A673 (cell line): ENCODE measurements at regions not wholly inside any gene's neighbourhood (a gene's known extent, or its start where the extent isn't known, plus 50 kb on each side); places are given as distances from the start of the nearest gene placed in this dataset.
A peak's percentile ranks its signal among the peaks of the same experiment; 100 is the strongest.

Source experiments
- BruUV-seq: library from RNA; stranded (reverse); fragments of 400-500 nt; replicated peaks from 2 replicates; lab custom pipeline; 2021; lab: Mats Ljungman, UMichigan
- CTCF ChIA-PET: fragments of 300-600 bp; sonication (Branson Sonifier 250); formaldehyde crosslinking; loops from one replicate; lab custom pipeline; 2022; ENCODE audit warnings: antibody characterized with exemption; lab: Charles Lee
- POLR2A ChIA-PET: fragments of 300-600 bp; sonication (Branson Sonifier 250); formaldehyde crosslinking; loops from one replicate; lab custom pipeline; 2022; ENCODE audit warnings: antibody characterized with exemption; ENCODE audit not compliant: low non-redundant PET; lab: Charles Lee
- DNase-seq: peaks from one replicate; pipeline ENCODE4 v3.0.0-alpha.2; 2015; ENCODE audit warnings: low spot score
- H3K27ac ChIP-seq: fragments of 200-600 bp; sonication (generic); 2 replicates; pipeline ENCODE4 v1.5.1; 2016; ENCODE audit warnings: mixed run types, low read depth, mild to moderate bottlenecking, mixed read lengths, antibody characterized with exemption, low read length; ENCODE audit not compliant: poor library complexity, severe bottlenecking
- H3K27me3 ChIP-seq: fragments of 200-600 bp; sonication (generic); replicated peaks from 2 replicates; pipeline ENCODE4 v1.6.1; 2017; ENCODE audit warnings: mixed run types, low read depth, mild to moderate bottlenecking, mixed read lengths, antibody characterized with exemption, low read length; ENCODE audit not compliant: insufficient read depth, poor library complexity
- H3K36me3 ChIP-seq: fragments of 200-600 bp; sonication (generic); 2 replicates; pipeline ENCODE4 v1.6.1; 2016; ENCODE audit warnings: mixed run types, mild to moderate bottlenecking, mixed read lengths, antibody characterized with exemption, low read length; ENCODE audit not compliant: insufficient read depth, poor library complexity, severe bottlenecking
- H3K4me1 ChIP-seq: fragments of 200-600 bp; sonication (generic); 2 replicates; pipeline ENCODE4 v1.6.1; 2017; ENCODE audit warnings: mixed run types, mild to moderate bottlenecking, mixed read lengths, antibody characterized with exemption, low read length; ENCODE audit not compliant: insufficient read depth, poor library complexity, severe bottlenecking
- H3K4me3 ChIP-seq: fragments of 200-600 bp; sonication (generic); 2 replicates; pipeline ENCODE4 v1.5.1; 2016; ENCODE audit warnings: low read depth, mixed run types, mild to moderate bottlenecking, mixed read lengths, low read length; ENCODE audit not compliant: poor library complexity, severe bottlenecking
- H3K9me3 ChIP-seq: fragments of 200-600 bp; sonication (generic); 2 replicates; pipeline ENCODE4 v1.6.1; 2016; ENCODE audit warnings: mixed run types, low read depth, mild to moderate bottlenecking, mixed read lengths, antibody characterized with exemption, low read length; ENCODE audit not compliant: poor library complexity, severe bottlenecking
- EZH2 ChIP-seq: fragments of 200-600 bp; sonication (generic); IDR thresholded peaks from 2 replicates; pipeline ENCODE4 v1.6.1; 2017; ENCODE audit warnings: borderline replicate concordance, low read depth, mild to moderate bottlenecking, mixed read lengths, antibody characterized with exemption, low read length; ENCODE audit not compliant: poor library complexity, severe bottlenecking
- intact Hi-C: fragments of 100-400 bp; cut with micrococcal nuclease; formaldehyde crosslinking; loops from one replicate; pipeline ENCODE4 v1.10.0; 2022; ENCODE audit not compliant: unreplicated experiment
- TF ChIP-seq, protein P1 (sequence below): fragments of 300-800, 200-600 bp; sonication (generic); conservative IDR thresholded peaks from 2 replicates; pipeline ENCODE4 v1.5.1; 2017; ENCODE audit warnings: low read depth, mild to moderate bottlenecking, antibody characterized with exemption, low read length, moderate library complexity, mixed read lengths

DNA sequence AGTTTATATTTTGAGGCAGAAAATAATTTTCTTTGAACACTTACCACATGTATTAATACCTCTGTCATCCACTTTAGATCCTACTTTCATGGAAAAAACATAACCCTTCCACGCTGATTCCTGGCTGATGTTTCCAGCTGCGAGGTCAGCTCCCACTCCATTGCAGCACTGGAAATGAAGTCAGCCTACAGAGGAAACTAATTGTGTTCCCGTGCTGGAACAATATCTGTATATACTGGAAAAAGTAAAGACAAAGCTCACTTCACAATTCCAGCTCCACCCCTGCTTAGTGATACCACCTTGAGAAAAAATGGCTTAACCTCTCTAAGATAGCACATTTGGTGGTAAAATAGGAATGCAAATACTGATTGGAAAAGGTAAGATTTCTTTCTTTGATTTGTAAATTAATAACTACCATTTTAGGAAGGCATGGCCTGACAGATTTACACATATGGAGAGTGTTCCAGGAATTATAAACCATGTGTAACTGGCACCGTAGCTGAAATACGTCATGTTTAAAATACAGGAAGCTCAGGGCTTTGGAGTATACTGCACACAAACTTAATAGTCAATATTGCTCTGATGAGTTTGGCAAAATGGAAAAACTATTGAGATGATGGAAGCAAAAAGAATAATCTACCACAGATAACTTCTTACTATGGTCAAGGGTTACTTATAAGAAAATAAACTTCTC, 90.0 kb downstream of the TRIB2 start:
- peaks cover 5% of the 10 kb centered on the region for H3K9me3 ChIP-seq
- H3K4me3 ChIP-seq = no peak overlapping the region
- ChIA-PET POLR2A (no interaction called here), CTCF (interaction anchor here (0.6 kb wide), 1 partner anchor 978 kb away, joined by 4 read pairs; no protein-coding TSS in a partner anchor)
- no peak for DNase-seq
- no peaks in the 10 kb centered on the region for H3K27me3 ChIP-seq
- H3K27ac ChIP-seq = no peak overlapping the region
- intact Hi-C loops = no loop called here
- BruUV-seq = no TSS peak
- no peaks in the 10 kb centered on the region for H3K36me3 ChIP-seq
- peaks cover 12% of the 10 kb centered on the region for H3K4me1 ChIP-seq
- TF ChIP-seq EZH2 = no peak
- TF ChIP-seq, protein P1, sequence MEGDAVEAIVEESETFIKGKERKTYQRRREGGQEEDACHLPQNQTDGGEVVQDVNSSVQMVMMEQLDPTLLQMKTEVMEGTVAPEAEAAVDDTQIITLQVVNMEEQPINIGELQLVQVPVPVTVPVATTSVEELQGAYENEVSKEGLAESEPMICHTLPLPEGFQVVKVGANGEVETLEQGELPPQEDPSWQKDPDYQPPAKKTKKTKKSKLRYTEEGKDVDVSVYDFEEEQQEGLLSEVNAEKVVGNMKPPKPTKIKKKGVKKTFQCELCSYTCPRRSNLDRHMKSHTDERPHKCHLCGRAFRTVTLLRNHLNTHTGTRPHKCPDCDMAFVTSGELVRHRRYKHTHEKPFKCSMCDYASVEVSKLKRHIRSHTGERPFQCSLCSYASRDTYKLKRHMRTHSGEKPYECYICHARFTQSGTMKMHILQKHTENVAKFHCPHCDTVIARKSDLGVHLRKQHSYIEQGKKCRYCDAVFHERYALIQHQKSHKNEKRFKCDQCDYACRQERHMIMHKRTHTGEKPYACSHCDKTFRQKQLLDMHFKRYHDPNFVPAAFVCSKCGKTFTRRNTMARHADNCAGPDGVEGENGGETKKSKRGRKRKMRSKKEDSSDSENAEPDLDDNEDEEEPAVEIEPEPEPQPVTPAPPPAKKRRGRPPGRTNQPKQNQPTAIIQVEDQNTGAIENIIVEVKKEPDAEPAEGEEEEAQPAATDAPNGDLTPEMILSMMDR = no peak

DNA sequence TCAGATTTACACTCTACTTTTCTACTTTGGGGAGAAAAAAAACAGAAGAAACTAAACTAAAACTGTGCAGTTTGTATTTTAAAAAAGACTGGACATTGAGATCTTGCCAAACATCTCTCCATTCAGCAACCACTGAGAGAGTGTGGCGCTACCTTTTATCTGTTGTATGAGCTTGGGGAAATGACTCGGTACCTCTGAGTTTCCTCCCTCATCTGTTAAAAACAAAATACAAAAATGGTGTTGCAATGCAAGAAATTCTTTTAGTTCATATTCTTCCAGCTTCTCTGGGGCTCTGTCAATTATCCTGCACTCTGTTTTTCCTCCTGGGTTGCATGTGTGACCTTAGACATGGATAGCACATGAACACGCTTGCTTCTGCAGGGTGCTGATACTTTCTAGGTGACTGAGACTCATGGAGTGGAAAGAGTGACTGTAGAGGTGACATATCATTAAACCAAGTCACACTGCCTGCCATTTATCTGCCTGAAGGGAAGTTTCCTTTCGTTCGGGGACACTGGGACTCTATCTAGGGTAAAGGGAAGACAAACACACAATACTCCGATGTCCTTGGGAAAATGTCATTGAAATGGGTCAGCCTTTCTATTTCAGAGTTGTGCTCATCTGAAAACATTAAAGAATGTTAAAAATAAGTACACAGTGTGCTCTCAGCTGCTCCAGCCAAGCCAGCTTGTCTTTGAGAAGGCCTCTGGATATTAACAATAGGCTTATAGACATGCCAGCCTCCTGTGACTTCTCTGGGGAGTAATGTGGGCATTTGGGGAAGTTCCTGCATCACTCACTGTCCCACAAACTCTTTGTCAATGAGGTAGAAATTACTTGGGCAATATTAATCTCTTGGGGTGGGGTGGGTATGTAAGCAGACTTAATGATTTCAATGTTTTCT, 91.4 kb downstream of the TRIB2 start:
- CTCF ChIA-PET = no interaction called here

DNA sequence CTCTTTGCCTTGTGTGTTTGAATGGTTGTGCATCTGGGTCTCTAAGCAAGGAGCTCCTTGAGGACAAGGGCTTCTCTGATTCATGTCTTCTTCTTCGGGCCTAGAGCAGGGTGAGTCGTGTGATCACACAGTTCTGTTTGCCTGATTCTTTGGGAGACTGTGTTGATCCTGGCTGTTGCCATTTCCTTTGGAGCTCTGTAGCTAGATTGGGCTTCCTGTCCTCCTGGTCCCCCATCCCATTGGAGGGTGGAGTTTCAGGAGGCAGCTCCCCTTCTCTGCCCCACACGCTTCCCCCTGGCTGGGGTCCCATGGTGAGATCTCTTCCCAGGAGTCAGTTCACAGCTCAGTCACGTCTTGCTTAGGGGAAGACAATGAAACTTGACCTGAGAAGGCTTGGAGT, 92.8 kb downstream of the TRIB2 start:
- H3K9me3 ChIP-seq = no peaks in the 10 kb centered on the region
- H3K4me1 ChIP-seq = peaks cover 9% of the 10 kb centered on the region
- peak overlapping the region; percentile 19 for H3K27ac ChIP-seq
- CTCF ChIA-PET = no interaction called here
- no peaks in the 10 kb centered on the region for H3K27me3 ChIP-seq
- POLR2A ChIA-PET = no interaction called here
- H3K4me3 ChIP-seq = no peak overlapping the region
- H3K36me3 ChIP-seq = no peaks in the 10 kb centered on the region
- intact Hi-C loops = no loop called here
- DNase-seq = no peak
- TF ChIP-seq, protein P1 = no peak
- TF ChIP-seq EZH2 = no peak
- no TSS peak for BruUV-seq

More for the DNA sequence above, 91.4 kb downstream of the TRIB2 start:
- no peak for DNase-seq
- Histone ChIP-seq H3K4me1 (peaks cover 12% of the 10 kb centered on the region), H3K36me3 (no peaks in the 10 kb centered on the region), H3K9me3 (no peaks in the 10 kb centered on the region), H3K4me3 (no peak overlapping the region), H3K27me3 (no peaks in the 10 kb centered on the region), H3K27ac (no peak overlapping the region)
- intact Hi-C loops = no loop called here
- TF ChIP-seq, protein P1 = no peak
- no peak for TF ChIP-seq EZH2
- BruUV-seq = no TSS peak
- POLR2A ChIA-PET = no interaction called here
